Muscle layer of colon (tissue), 2 donors: ENCODE measurements at regions not wholly inside any gene's neighbourhood (a gene's known extent, or its start where the extent isn't known, plus 50 kb on each side); places are given as distances from the start of the nearest gene placed in this dataset.

Source experiments
- H3K27ac ChIP-seq: one replicate; pipeline ENCODE4 v1.7.0; 2013; ENCODE audit warnings: low read depth, mild to moderate bottlenecking, low read length, moderate library complexity
- H3K27me3 ChIP-seq, 2 donors: one replicate each; pipeline ENCODE4 v1.7.0; 2013; ENCODE audit warnings: low read length in 2 of 2, mild to moderate bottlenecking in 2 of 2; ENCODE audit not compliant: insufficient read depth in 2 of 2, control insufficient read depth in 1 of 2
- H3K36me3 ChIP-seq: one replicate; pipeline ENCODE4 v1.7.0; 2013; ENCODE audit warnings: mild to moderate bottlenecking, low read length; ENCODE audit not compliant: insufficient read depth
- H3K4me1 ChIP-seq: one replicate; pipeline ENCODE4 v1.7.0; 2013; ENCODE audit warnings: mild to moderate bottlenecking, low read length; ENCODE audit not compliant: insufficient read depth
- H3K4me3 ChIP-seq, 2 donors: one replicate each; pipeline ENCODE4 v1.7.0; 2013; ENCODE audit warnings: low read length in 2 of 2, low read depth in 1 of 2, mild to moderate bottlenecking in 1 of 2, moderate library complexity in 1 of 2
- H3K9ac ChIP-seq: one replicate; pipeline ENCODE4 v1.7.0; 2013; ENCODE audit warnings: low read length
- H3K9me3 ChIP-seq: one replicate; pipeline ENCODE4 v1.7.0; 2013; ENCODE audit warnings: mild to moderate bottlenecking, low read length
- donor health status: abdominal sarcoma.
- donor health status: Adenocarcinoma of cecum.

DNA sequence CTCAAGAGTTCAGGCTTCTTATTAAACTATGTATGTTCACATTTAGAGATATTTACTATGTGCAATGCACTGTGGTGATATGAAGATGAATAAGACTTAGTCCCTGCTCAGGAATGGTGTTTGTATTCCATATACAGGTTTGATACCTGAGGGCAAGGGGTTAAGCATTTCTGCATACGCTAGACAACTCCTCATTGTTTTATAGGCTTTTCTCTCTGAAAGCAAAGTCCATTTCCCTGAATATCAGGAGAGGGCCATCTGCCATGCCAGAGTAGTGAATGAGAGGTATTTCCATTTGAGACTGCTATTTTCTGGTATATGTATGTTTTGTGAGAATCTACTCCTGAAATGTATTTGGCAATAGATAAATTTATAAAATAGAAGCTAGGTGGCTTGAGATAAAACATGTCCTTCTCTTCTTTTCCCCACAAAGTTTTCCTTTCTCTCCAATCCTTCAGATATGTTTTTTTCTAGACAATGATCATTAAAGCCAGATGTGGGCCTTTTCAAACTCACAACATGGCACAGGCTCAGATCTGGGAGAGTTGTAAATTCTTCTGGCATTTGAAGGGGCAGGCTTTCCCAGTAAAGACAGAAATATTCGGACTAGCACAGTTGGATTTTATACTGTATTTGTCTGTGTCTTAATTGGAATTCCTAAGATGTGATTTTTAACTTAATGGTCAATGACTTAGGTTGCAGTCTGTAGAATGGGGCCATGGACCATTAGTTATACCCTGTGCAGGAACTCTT lies 73.3 kb upstream of the WDR26 start:
- H3K36me3 ChIP-seq: no peaks in the 10 kb centered on the region
- peaks cover 27% of the 10 kb centered on the region for H3K4me1 ChIP-seq
- no peak overlapping the region for H3K4me3 ChIP-seq
- H3K27ac ChIP-seq: no peak overlapping the region
- H3K9ac ChIP-seq: no peak overlapping the region
- no peaks in the 10 kb centered on the region for H3K9me3 ChIP-seq
- H3K27me3 ChIP-seq: no peaks in the 10 kb centered on the region

DNA sequence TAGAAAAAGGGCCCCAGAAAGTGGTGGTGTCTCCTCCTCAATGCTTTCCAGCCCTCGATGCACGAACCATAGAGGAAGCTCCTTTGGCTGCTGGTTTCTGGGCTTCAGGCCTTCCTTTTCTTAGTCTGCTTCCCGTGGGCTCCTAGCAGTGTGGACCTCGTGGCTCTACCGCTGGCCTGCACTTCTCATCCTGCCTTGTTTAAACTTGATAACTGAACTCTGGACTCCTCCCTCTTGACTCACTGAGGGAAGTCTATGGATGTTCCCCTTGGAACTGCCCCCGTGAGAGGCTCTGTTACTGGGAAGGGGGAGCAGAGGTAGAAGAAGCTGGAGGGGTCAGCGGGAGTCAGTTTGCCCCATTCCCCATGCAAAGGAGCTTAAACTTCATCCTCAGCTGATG lies 75.3 kb upstream of the WDR26 start:
- Histone ChIP-seq H3K4me1 (peaks cover 9% of the 10 kb centered on the region), H3K27ac (no peak overlapping the region), H3K9me3 (no peaks in the 10 kb centered on the region), H3K4me3 (no peak overlapping the region), H3K36me3 (no peaks in the 10 kb centered on the region), H3K9ac (no peak overlapping the region), H3K27me3 (no peaks in the 10 kb centered on the region)

DNA sequence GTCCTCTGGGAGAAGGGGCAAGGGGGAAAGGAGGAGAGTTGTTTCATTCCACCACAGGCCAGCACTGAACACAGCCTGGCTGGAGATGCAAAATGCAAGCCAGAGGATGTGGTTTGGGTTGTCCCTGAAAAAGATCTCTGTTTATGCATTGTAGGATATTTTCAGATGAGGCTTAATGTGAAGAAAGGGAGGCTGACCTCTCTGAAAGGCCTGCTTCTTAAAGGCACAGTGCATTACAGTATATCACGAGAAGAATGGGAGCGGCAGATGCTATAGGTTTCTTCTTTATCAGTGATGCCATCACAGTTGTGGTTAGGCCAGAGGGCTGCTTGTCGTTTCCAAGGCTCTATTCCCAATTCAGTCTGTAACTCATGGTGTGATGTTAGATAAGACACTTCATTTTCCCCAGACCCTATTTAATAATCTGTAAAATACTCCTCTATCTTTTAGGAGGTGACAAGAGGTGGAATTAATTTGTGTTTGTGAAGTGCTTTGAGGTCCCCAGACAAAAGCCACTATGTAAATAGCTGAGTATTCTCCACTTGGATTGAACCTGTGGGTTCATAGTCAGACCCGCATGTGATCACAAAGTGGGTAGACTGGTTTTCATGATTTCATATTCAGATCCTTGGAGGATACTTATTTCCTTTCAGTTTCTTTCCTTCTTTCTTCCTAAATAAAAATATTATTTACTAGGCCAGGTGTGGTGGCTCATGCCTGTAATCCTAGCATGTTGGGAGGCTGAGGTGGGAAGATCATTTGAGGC lies 76.5 kb upstream of the WDR26 start:
- H3K27me3 ChIP-seq: no peaks in the 10 kb centered on the region
- no peak overlapping the region for H3K27ac ChIP-seq
- H3K4me1 ChIP-seq: peaks cover 7% of the 10 kb centered on the region
- no peaks in the 10 kb centered on the region for H3K36me3 ChIP-seq
- no peak overlapping the region for H3K9ac ChIP-seq
- no peak overlapping the region for H3K4me3 ChIP-seq
- H3K9me3 ChIP-seq: no peaks in the 10 kb centered on the region

DNA sequence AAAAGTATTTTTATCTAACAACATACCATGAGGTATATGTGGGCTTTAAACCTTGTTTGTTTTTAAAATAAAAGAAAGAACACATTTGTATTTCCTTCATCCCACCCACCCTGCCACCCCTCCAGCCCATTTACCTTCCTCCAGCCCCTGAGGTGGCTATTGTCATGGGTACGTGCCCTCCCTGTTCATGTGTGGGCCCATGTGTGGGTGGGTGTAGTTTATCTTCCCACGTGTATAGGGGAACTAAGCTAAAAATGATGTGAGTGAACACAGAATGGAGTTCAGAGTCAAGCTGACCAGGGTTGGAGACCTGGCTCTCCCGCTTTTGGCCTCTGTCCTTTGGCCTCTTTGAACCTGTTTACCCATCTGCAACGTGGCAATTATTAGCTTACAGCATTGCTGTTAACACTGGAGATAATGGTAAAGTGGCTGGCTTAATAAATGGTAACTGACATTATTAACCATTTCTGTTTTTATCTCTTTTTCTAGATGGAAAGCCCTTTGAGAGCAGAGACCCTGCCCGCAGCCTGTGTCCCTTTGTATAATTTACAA lies 78.1 kb upstream of the WDR26 start:
- H3K36me3 ChIP-seq: no peaks in the 10 kb centered on the region
- no peak overlapping the region for H3K9ac ChIP-seq
- no peak overlapping the region for H3K4me3 ChIP-seq
- no peak overlapping the region for H3K27ac ChIP-seq
- H3K9me3 ChIP-seq: no peaks in the 10 kb centered on the region
- H3K4me1 ChIP-seq: no peaks in the 10 kb centered on the region
- H3K27me3 ChIP-seq: no peaks in the 10 kb centered on the region

DNA sequence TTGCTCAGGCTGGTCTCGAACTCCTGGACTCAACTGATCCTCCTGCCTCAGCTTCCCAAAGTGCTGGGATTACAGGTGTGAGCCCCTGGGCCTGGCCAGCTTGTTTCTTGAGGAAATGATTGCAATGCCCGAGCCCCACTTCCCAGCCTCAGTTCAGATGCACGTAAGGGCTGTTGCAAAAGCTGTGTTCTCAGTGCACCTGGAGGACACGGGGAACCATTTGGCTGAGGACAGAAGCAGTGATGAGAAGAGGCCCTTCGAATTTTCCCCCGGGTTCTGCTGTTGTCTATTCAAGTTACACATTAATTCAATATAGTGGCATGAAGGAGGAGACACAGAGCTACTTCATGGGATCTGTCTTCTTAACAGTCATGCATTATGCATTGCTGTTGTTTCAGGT lies 78.8 kb upstream of the WDR26 start:
- Histone ChIP-seq H3K36me3 (no peaks in the 10 kb centered on the region), H3K4me3 (no peak overlapping the region), H3K9me3 (no peaks in the 10 kb centered on the region), H3K27me3 (no peaks in the 10 kb centered on the region), H3K9ac (no peak overlapping the region), H3K27ac (no peak overlapping the region), H3K4me1 (no peaks in the 10 kb centered on the region)

DNA sequence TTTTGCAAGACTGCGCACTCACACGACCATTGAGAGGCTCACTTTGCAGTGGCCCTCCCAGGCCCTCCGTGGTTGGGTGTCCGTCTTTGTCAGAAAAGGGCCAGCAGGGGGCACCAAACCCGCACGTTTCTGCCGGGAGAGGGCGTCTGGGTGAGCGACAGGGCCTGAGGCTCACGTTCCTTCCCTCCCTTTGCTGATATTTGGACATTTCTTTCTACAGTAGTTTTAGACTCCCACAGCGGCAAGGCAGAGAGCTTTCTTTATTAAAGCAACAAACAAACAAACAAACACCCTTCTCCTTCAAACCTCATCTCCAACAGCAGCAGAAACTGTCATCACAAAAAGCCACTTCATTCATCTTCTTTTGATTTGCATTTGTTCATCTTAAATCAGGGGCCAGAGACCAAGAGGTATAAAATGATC lies 79.2 kb upstream of the WDR26 start:
- Histone ChIP-seq H3K4me3 (no peak overlapping the region), H3K9ac (no peak overlapping the region), H3K36me3 (no peaks in the 10 kb centered on the region), H3K27me3 (no peaks in the 10 kb centered on the region), H3K4me1 (no peaks in the 10 kb centered on the region), H3K9me3 (no peaks in the 10 kb centered on the region), H3K27ac (no peak overlapping the region)

DNA sequence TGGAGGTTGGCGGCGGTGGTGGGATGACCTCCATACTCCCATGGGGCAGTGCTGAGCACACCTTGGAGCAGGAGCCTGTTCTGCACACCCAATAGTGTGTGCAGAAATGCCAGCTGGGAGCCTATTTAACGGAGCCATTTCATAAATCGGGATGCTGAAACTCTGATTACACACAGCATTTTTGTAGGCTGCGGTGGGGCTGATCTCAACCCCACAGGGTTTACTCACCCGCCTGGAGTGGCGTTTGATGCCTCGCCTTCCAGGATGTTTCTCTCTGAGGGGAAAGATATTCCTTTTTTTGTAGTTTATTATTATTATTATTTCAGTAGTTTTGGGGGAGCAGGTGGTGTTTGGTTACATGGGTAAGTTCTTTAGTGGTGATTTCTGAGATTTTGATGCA lies 82.6 kb upstream of the WDR26 start:
- Histone ChIP-seq H3K9ac (no peak overlapping the region), H3K27ac (no peak overlapping the region), H3K4me3 (no peak overlapping the region), H3K36me3 (no peaks in the 10 kb centered on the region), H3K4me1 (no peaks in the 10 kb centered on the region), H3K9me3 (no peaks in the 10 kb centered on the region), H3K27me3 (no peaks in the 10 kb centered on the region)

DNA sequence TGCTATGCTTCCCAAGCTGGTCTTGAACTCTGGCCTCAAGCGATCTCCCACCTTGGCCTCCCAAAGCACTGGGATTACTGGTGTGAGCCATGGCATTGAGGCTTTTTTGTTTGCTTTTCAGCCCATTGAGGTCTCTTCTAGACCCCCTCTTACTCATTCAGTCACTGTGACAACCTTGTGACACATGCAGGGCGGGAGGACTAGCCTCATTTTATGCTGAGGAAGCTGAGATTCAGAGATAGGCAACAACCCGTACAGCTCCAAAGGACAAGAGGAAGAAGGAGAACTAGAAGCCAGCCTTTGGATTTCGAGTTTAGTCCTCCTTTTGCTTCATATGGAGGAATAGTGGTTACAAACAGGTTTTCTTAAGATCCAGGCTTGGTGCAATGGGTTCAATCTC lies 83.9 kb upstream of the WDR26 start:
- Histone ChIP-seq H3K9ac (no peak overlapping the region), H3K36me3 (no peaks in the 10 kb centered on the region), H3K9me3 (no peaks in the 10 kb centered on the region), H3K27me3 (no peaks in the 10 kb centered on the region), H3K27ac (no peak overlapping the region), H3K4me1 (no peaks in the 10 kb centered on the region), H3K4me3 (no peak overlapping the region)

DNA sequence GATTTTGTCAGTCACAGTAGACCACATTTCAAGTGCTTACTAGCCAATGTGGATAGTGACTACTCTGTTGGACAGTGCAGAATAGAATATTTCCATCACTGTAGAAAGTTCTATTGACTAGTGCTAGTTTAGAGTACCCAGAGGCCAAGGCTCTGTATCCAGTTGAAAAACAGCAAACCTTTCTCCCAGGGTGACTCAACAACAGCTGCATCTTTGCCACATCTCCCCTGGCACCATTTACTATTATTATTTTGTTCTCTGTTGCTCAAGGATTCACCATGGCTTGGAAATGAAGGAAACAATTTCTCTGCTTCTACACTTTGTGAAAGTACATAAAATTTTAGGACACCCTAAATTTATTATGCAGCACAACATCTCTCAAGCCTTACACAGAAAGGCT lies 85.3 kb upstream of the WDR26 start:
- H3K27ac ChIP-seq: no peak overlapping the region
- H3K4me1 ChIP-seq: no peaks in the 10 kb centered on the region
- no peak overlapping the region for H3K9ac ChIP-seq
- H3K9me3 ChIP-seq: no peaks in the 10 kb centered on the region
- no peaks in the 10 kb centered on the region for H3K36me3 ChIP-seq
- H3K27me3 ChIP-seq: no peaks in the 10 kb centered on the region
- H3K4me3 ChIP-seq: no peak overlapping the region

DNA sequence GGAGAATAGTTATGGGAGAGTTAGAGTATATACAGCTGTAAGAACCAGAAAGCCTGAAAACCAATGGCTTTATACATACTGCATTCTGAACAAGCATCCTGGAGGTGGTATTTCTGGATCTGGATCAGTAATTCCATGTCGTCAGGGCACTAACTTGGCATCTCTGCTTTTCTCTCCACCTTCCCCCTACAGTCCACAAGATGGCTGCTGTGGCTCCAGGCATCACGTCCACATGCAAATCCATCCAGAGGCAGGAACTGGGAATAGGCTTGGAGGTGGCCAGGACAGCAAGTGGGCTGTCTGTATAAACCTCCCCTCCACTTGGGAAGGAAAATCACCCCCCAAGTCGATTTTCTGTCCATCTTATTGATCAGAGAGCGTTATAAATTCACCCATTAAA lies 86.2 kb upstream of the WDR26 start:
- H3K4me1 ChIP-seq: no peaks in the 10 kb centered on the region
- no peaks in the 10 kb centered on the region for H3K36me3 ChIP-seq
- no peaks in the 10 kb centered on the region for H3K27me3 ChIP-seq
- H3K9me3 ChIP-seq: no peaks in the 10 kb centered on the region
- H3K9ac ChIP-seq: no peak overlapping the region
- H3K27ac ChIP-seq: no peak overlapping the region
- no peak overlapping the region for H3K4me3 ChIP-seq

DNA sequence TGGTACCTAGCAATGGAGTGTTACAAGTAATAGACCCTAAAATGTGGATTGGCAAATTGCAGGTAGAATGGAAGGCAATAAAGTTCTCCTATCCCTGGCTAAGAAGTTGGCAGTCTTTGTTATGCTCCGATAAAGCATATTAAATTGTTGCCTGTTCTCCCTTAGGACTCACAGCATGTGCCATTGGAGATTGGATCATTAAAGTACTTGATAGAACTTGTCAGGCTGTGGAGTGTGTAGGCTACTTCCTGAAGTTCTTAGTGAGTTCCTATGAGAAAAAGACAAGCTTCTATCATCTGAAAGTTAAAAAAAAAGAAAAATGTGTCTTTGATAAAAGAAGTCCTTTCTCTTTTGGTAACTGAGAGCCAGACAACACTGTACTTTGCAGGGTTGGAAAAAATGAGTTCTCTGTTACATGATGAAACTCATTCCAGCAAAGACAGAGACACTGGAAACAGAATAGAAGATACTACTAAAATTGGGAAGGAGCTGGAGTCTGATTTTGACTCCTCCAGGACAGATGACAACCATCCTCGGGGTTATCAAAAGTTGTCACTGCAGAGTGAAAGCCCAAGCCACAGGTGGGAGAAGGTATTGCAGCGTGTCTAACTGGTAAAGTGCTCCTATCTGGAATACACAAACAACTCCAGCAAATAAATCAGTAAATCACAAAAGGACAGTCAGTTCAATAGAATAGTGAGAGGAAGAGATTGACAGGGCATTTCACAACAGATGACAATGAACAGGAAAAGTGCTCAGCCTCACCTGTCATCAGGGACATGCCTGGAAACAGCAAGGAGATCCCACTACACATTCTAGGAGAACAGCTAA lies 87.5 kb upstream of the WDR26 start:
- H3K9ac ChIP-seq: no peak overlapping the region
- H3K9me3 ChIP-seq: no peaks in the 10 kb centered on the region
- no peaks in the 10 kb centered on the region for H3K27me3 ChIP-seq
- H3K36me3 ChIP-seq: no peaks in the 10 kb centered on the region
- no peak overlapping the region for H3K4me3 ChIP-seq
- no peaks in the 10 kb centered on the region for H3K4me1 ChIP-seq
- H3K27ac ChIP-seq: no peak overlapping the region
